ENCODE measurements at regions not wholly inside any gene's neighbourhood (a gene's known extent, or its start where the extent isn't known, plus 50 kb on each side); places are given as distances from the start of the nearest gene placed in this dataset.

DNA sequence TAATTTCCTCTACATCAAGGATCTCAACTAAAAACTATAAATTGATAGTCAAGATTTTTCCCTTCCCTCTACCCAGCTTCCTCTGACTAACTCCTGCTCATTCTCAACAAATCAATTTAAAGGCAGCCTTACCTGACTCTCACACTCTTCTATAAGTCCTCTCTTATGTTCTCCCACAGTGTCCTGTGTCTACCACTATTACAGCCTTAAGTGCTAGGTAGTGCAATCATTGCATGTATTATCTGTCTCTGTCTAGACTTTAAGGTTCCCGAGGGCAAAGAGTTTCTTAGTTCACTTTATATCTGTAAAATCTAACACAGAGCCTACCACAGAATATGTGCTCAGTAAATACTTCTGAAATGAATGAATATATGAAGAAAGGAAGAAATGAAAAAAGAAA lies 123.7 kb downstream of the BTC start:
- Histone ChIP-seq H3K4me2 (ENCODE audit: control insufficient read depth, extremely low read depth, insufficient read depth, low read depth, low read length) (no peak overlapping the region), H3K27ac (ENCODE audit: control insufficient read depth, insufficient read depth, low read length) (peak overlapping the region; percentile 46), H3K9me3 (ENCODE audit: control insufficient read depth, low read depth, low read length) (no peaks in the 10 kb centered on the region), H3K4me3 (ENCODE audit: control insufficient read depth in 2 of 3, extremely low read depth in 1 of 3, insufficient read depth in 2 of 3, low read depth in 1 of 3, low read length in 3 of 3) (no peak overlapping the region), H3K9ac (ENCODE audit: control insufficient read depth, extremely low read depth, insufficient read depth, low read length) (no peak overlapping the region), H2AFZ (ENCODE audit: control insufficient read depth, low read length) (no peak overlapping the region), H3K36me3 (ENCODE audit: control insufficient read depth in 2 of 2, extremely low read depth in 1 of 2, insufficient read depth in 2 of 2, low read length in 2 of 2) (no peaks in the 10 kb centered on the region), H3K9me1 (ENCODE audit: control insufficient read depth, extremely low read depth, insufficient read depth, low read length) (no peaks in the 10 kb centered on the region), H4K20me1 (ENCODE audit: control insufficient read depth, extremely low read depth, insufficient read depth, low read length) (no peaks in the 10 kb centered on the region), H3K79me2 (ENCODE audit: control insufficient read depth, insufficient read depth, low read length) (no peaks in the 10 kb centered on the region), H3K27me3 (ENCODE audit: control insufficient read depth, extremely low read depth, insufficient read depth, low read length) (no peaks in the 10 kb centered on the region), H3K4me1 (ENCODE audit: control insufficient read depth, extremely low read depth, insufficient read depth, low read length) (peaks cover 14% of the 10 kb centered on the region)
- DNase-seq (ENCODE audit: low read depth, low spot score): no peak
- dilution Hi-C loops (cut with MboI; ENCODE audit: extremely low pct_ligation_motif_present, low sequenced_read_pairs): no loop called here
- peak; percentile 9 for FAIRE-seq
- no peak for TF ChIP-seq EZH2 (IDR thresholded peaks at IDR 0.05; ENCODE audit: low read length)
- TF ChIP-seq, protein P1, sequence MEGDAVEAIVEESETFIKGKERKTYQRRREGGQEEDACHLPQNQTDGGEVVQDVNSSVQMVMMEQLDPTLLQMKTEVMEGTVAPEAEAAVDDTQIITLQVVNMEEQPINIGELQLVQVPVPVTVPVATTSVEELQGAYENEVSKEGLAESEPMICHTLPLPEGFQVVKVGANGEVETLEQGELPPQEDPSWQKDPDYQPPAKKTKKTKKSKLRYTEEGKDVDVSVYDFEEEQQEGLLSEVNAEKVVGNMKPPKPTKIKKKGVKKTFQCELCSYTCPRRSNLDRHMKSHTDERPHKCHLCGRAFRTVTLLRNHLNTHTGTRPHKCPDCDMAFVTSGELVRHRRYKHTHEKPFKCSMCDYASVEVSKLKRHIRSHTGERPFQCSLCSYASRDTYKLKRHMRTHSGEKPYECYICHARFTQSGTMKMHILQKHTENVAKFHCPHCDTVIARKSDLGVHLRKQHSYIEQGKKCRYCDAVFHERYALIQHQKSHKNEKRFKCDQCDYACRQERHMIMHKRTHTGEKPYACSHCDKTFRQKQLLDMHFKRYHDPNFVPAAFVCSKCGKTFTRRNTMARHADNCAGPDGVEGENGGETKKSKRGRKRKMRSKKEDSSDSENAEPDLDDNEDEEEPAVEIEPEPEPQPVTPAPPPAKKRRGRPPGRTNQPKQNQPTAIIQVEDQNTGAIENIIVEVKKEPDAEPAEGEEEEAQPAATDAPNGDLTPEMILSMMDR (optimal IDR thresholded peaks at IDR 0.05 in 1 of 3, IDR thresholded peaks at IDR 0.05 in 1 of 3, conservative IDR thresholded peaks at IDR 0.05 in 1 of 3; ENCODE audit: extremely low read depth in 1 of 3, insufficient read depth in 2 of 3, low read length in 3 of 3): no peak

DNA sequence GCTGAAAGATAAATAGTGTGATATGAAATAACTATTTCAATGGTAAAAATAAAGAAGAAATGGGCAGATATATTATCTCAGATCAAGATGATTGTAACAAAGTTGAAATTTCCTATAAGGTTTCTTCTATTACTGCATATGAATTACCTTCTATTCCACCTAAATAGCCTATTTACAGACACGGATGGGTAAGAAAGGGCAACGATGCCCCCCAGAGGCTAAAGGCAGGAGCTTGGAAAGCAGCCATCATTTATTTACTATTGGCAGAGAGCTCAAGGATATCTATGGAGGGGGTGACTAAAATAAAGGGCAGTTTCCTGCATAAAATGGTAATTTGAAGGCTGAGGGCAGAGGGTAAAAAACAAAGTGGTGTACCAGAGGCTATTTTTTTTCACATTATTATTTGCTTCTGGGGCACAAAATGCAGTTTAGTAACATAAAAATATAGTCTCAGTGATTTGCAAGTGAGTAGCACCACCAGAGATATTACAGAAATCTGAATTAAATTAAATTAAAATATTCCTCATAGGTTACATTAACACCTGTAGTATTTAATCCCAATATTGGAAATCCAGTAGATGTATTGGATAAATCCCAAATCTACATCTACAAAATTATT lies 123.1 kb downstream of the BTC start:
- H3K9me3 ChIP-seq (ENCODE audit: control insufficient read depth, low read depth, low read length): no peaks in the 10 kb centered on the region
- no peak overlapping the region for H2AFZ ChIP-seq (ENCODE audit: control insufficient read depth, low read length)
- peaks cover 14% of the 10 kb centered on the region for H3K4me1 ChIP-seq (ENCODE audit: control insufficient read depth, extremely low read depth, insufficient read depth, low read length)
- H3K27ac ChIP-seq (ENCODE audit: control insufficient read depth, insufficient read depth, low read length): peak overlapping the region; percentile 46
- FAIRE-seq: peak; percentile 77
- no peaks in the 10 kb centered on the region for H3K79me2 ChIP-seq (ENCODE audit: control insufficient read depth, insufficient read depth, low read length)
- dilution Hi-C loops (cut with MboI; ENCODE audit: extremely low pct_ligation_motif_present, low sequenced_read_pairs): no loop called here
- no peaks in the 10 kb centered on the region for H4K20me1 ChIP-seq (ENCODE audit: control insufficient read depth, extremely low read depth, insufficient read depth, low read length)
- no peak for DNase-seq (ENCODE audit: low read depth, low spot score)
- TF ChIP-seq, protein P1 (optimal IDR thresholded peaks at IDR 0.05 in 1 of 3, IDR thresholded peaks at IDR 0.05 in 1 of 3, conservative IDR thresholded peaks at IDR 0.05 in 1 of 3; ENCODE audit: extremely low read depth in 1 of 3, insufficient read depth in 2 of 3, low read length in 3 of 3): peak; percentile 58 to 79 (median 72)
- TF ChIP-seq EZH2 (IDR thresholded peaks at IDR 0.05; ENCODE audit: low read length): no peak
- H3K36me3 ChIP-seq (ENCODE audit: control insufficient read depth in 2 of 2, extremely low read depth in 1 of 2, insufficient read depth in 2 of 2, low read length in 2 of 2): no peaks in the 10 kb centered on the region
- no peak overlapping the region for H3K4me2 ChIP-seq (ENCODE audit: control insufficient read depth, extremely low read depth, insufficient read depth, low read depth, low read length)
- no peak overlapping the region for H3K4me3 ChIP-seq (ENCODE audit: control insufficient read depth in 2 of 3, extremely low read depth in 1 of 3, insufficient read depth in 2 of 3, low read depth in 1 of 3, low read length in 3 of 3)
- no peak overlapping the region for H3K9ac ChIP-seq (ENCODE audit: control insufficient read depth, extremely low read depth, insufficient read depth, low read length)
- H3K27me3 ChIP-seq (ENCODE audit: control insufficient read depth, extremely low read depth, insufficient read depth, low read length): no peaks in the 10 kb centered on the region
- no peaks in the 10 kb centered on the region for H3K9me1 ChIP-seq (ENCODE audit: control insufficient read depth, extremely low read depth, insufficient read depth, low read length)
